ENCODE measurements at regions not wholly inside any gene's neighbourhood (a gene's known extent, or its start where the extent isn't known, plus 50 kb on each side); places are given as distances from the start of the nearest gene placed in this dataset.

DNA sequence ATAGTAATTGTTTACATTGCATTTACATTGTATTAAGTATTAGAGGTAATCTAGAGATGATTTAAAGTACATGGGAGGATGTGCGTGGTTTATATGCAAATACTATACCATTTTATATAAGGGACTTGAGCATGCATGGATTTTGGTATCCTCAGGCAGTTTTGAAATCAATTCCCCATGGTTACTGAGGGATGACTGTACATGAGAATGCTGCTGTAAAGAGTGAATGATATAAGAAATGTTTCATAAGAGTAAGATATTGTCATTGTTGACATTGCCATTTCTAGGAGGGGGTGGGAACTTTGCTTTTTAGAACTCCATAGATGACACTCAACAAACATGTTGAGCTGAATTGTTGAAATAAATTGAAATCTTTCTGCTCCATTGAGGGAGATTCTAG lies 185.0 kb downstream of the SEMA6A start:
- Mint-ChIP-seq H3K27me3 (no peaks in the 10 kb centered on the region), H3K27ac (no peak overlapping the region), H3K4me1 (peaks cover 0 to 4% (median 0%) of the 10 kb centered on the region in 3 donors), H3K36me3 (peaks cover 21% of the 10 kb centered on the region), H3K9me3 (peaks cover 2 to 11% (median 4%) of the 10 kb centered on the region in 3 donors), H3K4me3 (no peak overlapping the region)

DNA sequence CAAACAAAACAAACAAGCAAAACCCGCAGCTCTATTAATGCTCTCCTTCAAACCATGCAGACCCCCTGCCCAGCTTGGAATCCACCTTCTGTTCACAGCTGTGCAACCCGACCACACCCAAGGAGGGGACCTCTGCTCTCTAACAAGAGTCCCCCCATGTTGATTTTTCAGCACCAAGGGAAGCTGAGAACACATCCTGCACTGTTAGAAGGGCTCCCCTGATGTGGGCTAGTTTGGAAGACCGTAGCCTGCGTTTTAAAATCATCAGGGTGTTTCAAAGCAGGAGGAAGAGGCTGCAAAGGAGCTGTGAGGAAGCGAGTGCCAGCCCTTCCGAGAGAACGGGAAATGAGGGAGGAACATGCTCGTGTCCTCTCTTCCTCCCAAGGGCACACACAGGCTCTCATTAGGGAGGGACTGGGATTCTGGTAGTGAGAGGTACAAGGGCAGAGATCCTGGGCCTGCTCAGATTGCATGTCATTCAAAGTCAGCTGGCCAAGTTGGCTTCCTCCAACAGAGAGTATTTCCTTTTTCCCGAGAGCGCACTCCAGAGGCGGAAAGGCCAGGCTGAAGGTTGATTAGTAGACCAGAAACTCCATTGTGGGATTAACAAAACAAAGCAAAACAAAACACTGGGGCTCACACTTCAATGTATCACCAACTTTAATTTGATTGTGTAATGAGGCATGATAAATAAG lies 185.9 kb downstream of the SEMA6A start:
- Mint-ChIP-seq H3K27ac (no peak overlapping the region), H3K4me3 (no peak overlapping the region), H3K9me3 (peaks cover 2 to 11% (median 4%) of the 10 kb centered on the region in 3 donors), H3K27me3 (no peaks in the 10 kb centered on the region), H3K36me3 (peaks cover 25% of the 10 kb centered on the region), H3K4me1 (peaks cover 0 to 4% (median 0%) of the 10 kb centered on the region in 3 donors)

DNA sequence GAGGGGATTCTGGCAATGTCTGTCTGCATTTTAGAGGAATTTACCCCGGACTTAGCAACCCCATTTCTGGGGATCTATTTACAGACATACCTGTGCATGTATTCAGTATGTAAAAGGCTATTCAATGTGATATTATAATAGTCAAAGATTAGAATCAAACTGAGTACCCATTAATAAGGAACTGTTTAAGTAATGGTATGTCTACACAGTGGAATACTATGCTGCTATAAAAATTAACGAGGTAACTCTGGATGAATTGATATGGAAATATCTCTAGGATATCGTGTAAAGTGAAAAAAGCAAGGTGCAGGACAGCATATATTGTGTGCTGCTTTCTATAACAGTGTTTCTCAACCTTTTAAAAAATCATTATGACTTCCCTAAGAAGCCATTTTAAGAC lies 186.9 kb downstream of the SEMA6A start:
- Mint-ChIP-seq H3K27ac (no peak overlapping the region), H3K4me1 (peaks cover 0 to 4% (median 0%) of the 10 kb centered on the region in 3 donors), H3K36me3 (peaks cover 30% of the 10 kb centered on the region), H3K27me3 (no peaks in the 10 kb centered on the region), H3K9me3 (peaks cover 2 to 11% (median 4%) of the 10 kb centered on the region in 3 donors), H3K4me3 (no peak overlapping the region)

DNA sequence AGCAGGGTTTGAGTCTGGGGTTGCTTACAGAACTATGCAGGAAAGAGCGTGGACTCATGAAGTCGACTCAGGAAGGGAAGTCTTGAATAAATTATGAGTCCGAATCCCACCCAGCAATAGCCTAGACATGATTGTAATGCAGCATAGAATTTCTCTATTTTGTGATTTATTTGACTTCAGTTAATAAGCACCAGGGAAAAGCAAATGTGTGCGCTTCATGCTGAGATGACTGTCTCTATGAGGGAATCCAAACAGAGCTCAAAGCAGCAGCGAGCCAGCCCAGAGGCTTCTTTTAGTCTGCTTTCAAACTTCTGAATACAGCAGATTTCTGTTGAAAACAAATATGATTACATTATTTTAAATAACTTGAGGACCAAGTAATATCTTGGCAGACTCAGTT lies 188.0 kb downstream of the SEMA6A start:
- Mint-ChIP-seq H3K4me1 (peaks cover 0 to 2% (median 0%) of the 10 kb centered on the region in 3 donors), H3K27me3 (no peaks in the 10 kb centered on the region), H3K27ac (no peak overlapping the region), H3K36me3 (peaks cover 38% of the 10 kb centered on the region), H3K4me3 (no peak overlapping the region), H3K9me3 (peaks cover 2 to 11% (median 4%) of the 10 kb centered on the region in 3 donors)

DNA sequence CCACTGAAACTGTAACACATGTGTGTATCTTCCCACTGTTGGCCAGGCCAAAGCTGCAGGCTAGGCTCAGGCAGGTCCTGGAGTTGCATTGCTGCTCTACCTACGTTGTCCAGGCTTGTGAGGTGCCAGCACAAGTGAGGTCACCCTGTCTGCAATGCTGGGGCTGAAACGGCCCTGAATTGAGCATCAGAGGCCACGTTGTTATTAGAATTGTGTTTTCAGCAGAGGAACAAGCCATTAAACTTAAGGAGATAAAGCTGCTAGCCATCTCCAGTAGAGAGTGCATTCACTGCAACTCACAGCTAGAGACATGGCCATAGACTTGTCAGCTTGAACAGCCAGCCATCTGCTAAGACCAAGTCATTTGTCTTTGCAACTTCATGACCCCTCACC lies 191.8 kb downstream of the SEMA6A start:
- Mint-ChIP-seq H3K4me1 (no peaks in the 10 kb centered on the region), H3K4me3 (no peak overlapping the region), H3K36me3 (peaks cover 45% of the 10 kb centered on the region), H3K27me3 (no peaks in the 10 kb centered on the region), H3K9me3 (peaks cover 0 to 5% (median 0%) of the 10 kb centered on the region in 3 donors), H3K27ac (no peak overlapping the region)

DNA sequence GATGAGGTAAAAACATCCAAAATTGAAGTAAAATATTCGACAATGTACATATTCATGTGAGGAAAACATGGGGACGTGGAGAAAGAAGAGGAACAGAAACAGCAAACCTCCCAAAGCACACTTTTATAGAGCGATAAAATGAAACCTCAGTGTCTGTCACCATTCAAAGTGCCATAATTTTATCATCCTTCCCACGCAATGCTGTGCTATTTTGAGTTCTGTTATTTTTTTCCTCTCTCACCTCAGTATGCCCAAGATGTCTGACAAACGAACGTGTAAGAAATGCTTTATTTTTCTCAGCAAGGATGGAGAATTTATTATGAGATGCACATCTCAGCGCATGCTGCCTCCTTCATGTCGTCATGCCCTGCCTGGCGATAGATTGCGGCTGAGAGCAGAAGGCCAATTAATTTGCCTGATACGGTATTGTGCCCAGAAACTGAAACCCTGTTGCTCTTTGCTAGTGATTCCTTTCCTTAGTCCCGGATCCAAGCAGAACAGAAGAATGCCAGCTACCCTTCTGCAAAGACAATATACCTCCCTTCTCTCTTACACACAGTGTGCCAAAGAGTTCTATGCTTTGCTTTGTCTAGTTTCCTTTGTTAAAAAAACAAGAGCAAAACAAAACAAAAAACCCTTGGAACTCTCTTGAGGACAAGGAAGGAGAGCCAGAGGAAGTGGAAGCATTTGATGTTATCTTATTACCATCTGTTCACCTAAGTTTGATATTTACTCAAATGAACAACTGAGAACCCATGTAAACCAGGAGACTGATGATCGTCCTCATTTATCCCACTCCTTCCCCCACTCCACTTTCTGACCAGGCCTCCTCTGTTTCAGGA lies 192.4 kb downstream of the SEMA6A start:
- Mint-ChIP-seq H3K9me3 (no peaks in the 10 kb centered on the region), H3K27me3 (no peaks in the 10 kb centered on the region), H3K4me1 (no peaks in the 10 kb centered on the region), H3K27ac (no peak overlapping the region), H3K36me3 (peaks cover 45% of the 10 kb centered on the region), H3K4me3 (no peak overlapping the region)

DNA sequence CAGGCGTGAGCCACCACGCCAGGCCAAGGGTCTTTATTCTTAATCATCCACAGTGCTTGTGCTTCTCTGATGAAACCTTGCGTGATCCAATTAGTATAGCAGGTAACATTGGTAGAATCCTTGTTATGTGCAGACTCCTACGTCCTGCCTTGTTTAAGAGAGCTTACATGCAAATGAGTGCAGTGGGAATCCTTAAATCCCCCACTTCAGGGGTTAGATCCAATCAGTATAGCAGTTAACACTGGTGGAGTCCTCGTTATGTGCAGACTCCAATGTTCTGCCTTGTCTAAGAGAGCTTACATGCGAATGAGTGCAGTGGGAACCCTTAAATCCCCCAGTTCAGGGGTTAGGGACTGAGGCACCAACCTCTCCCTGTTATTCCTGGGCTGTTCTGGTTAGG lies 193.4 kb downstream of the SEMA6A start:
- H3K4me3 Mint-ChIP-seq: no peak overlapping the region
- no peaks in the 10 kb centered on the region for H3K4me1 Mint-ChIP-seq
- peaks cover 43% of the 10 kb centered on the region for H3K36me3 Mint-ChIP-seq
- H3K9me3 Mint-ChIP-seq: no peaks in the 10 kb centered on the region
- H3K27ac Mint-ChIP-seq: peak overlapping the region in 1 of 3 donors; percentile 76
- H3K27me3 Mint-ChIP-seq: no peaks in the 10 kb centered on the region

DNA sequence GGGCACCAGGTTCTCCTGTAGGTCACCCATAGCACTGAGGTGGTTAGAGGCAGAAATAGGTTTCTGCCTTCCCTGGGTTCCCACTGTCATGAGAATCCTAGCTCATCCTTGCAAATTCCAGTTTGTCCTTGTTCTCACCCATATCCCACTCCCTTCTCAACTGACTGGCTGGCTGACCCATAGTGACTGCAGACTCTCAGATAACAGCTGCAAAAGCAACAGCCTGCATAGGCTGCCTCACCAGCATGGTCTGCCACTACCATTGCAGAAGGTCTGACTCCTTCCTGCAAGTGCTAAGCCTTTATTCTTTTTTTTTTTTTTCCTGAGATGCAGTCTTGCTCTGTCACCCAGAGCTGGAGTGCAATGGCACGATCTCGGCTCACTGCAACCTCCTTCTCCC lies 194.0 kb downstream of the SEMA6A start:
- Mint-ChIP-seq H3K27me3 (no peaks in the 10 kb centered on the region), H3K4me1 (no peaks in the 10 kb centered on the region), H3K27ac (peak overlapping the region in 2 of 3 donors; percentile 71 to 76), H3K4me3 (no peak overlapping the region), H3K36me3 (peaks cover 40% of the 10 kb centered on the region), H3K9me3 (no peaks in the 10 kb centered on the region)

DNA sequence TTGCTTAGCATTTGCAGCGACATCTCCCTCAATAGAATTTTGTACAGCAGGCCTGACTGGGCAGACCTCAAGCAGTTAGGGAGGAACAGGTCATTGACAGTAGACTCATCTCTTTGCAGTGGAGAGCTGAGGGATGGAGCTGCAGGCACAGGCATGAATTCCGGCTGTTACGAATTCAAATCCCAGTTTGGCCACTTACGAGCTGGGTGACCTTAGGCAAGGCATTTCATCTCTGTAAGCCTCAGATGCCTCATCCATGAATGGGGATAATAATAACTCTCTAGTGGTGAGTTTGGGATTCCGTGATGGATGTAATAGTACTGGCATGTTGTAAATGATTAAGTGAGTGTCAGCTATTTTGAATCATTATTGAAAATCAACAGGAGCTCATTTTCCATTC lies 195.3 kb downstream of the SEMA6A start:
- no peak overlapping the region for H3K4me3 Mint-ChIP-seq
- H3K36me3 Mint-ChIP-seq: peaks cover 34% of the 10 kb centered on the region
- no peak overlapping the region for H3K27ac Mint-ChIP-seq
- no peaks in the 10 kb centered on the region for H3K9me3 Mint-ChIP-seq
- H3K4me1 Mint-ChIP-seq: no peaks in the 10 kb centered on the region
- no peaks in the 10 kb centered on the region for H3K27me3 Mint-ChIP-seq

DNA sequence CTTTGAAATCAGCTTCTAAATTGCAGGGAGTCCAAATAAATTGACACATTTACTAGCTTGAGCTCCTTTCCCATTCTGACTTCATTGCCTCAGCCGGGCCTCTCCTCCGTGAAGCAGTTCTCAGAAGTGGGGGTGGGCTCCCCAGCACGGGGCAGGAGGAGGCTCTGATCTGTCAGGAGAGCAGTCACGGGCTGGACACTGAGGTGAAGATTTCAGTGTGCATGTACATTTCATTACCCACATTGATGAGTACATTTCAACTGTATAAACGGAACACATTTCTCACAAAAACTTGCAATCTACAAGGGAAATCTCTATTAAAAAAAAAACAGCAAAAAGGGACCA lies 195.9 kb downstream of the SEMA6A start:
- no peak overlapping the region for H3K4me3 Mint-ChIP-seq
- peaks cover 31% of the 10 kb centered on the region for H3K36me3 Mint-ChIP-seq
- H3K27me3 Mint-ChIP-seq: no peaks in the 10 kb centered on the region
- no peak overlapping the region for H3K27ac Mint-ChIP-seq
- H3K4me1 Mint-ChIP-seq: no peaks in the 10 kb centered on the region
- no peaks in the 10 kb centered on the region for H3K9me3 Mint-ChIP-seq

DNA sequence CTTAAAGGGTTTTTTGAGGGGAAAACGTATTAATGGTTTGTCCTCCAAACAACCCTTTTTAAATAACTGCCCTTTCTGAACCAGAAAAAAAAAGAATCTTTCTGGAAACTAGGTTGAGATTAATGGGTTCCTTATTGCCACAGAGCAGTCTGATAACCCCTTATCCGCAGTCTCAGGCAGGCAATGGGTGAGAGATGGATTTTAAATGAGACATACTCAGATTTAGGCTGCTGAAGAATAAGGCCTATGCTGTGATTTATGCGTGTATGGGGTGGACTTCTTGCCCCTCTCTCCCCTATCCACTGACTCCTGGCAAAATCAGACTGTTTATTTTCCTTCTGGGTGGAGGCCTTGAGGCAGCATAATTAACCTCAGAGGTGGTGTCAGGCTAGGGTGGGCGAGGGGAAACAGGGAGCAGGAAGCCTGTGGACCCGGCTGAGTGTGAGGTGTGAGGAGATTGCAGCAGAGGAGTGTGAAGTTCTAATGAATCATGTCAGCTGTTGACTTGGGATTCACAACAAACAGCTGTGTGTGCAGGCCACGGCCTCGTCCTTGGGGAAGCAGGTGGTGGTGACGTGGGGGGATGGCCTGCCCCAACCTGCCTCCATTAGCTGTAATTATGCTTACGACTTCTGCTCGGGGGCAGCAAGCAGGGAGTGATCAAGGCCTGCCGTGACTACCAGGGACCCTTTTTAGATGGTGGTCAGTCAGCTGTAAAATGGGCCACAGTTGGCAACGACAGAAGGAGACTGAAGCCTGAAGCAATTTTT lies 196.4 kb downstream of the SEMA6A start:
- no peaks in the 10 kb centered on the region for H3K9me3 Mint-ChIP-seq
- H3K4me3 Mint-ChIP-seq: no peak overlapping the region
- H3K4me1 Mint-ChIP-seq: no peaks in the 10 kb centered on the region
- H3K36me3 Mint-ChIP-seq: peaks cover 28% of the 10 kb centered on the region
- no peaks in the 10 kb centered on the region for H3K27me3 Mint-ChIP-seq
- no peak overlapping the region for H3K27ac Mint-ChIP-seq

DNA sequence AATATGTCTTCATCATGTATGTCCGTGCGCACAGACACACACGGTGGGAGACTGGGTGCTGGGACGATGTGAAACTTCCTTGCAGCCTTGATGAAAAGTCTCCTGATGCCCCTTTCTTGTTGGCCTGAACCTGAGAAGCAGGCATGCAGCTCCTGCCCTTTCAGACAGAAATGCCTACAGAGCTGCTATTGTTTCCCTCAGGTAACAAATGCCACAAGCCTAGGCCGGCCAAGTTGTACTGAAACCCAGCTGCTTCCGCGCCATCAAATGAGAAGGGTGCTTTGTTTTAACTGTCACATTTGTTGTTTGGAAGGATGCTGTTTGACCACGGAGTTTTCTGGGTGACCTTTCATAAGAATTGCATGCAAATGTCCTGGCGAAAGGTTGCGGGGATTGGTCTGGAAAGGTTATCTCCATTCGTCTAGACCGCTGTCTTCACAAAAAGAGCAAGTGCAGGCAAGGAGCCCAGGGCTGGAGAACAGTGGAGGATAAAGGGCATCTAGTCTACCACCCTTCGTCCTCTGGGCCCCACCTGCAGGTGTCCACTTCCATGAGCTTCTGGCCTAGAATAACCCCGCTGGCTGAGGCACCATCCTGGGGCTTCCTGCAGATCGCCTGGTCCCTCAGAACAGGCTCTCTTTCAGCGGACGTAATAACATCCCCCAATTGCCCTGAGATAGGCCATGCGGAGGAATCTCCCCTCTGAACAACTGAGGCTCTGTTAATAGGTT lies 197.2 kb downstream of the SEMA6A start:
- Mint-ChIP-seq H3K9me3 (no peaks in the 10 kb centered on the region), H3K4me3 (no peak overlapping the region)

DNA sequence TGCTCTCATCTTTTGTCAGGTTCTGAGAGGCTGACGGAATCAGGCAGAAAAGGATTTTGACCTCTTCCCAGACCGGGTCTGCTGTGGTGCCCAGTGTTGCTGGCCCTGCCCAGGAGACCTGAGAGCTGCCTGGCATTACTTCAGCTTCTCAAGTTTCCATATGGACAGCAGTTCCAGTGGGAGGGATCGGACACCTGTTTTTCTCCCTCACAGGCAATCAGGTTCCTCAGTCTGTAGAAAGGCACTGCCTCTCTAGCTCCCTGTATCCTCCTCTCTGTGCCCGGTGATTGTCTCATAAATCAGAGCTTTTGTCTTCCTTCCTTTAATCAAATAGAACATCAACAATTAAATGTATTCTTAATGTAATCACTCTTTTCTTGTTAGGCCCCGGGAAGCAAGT lies 198.7 kb downstream of the SEMA6A start:
- Mint-ChIP-seq H3K4me1 (no peaks in the 10 kb centered on the region), H3K9me3 (no peaks in the 10 kb centered on the region), H3K27me3 (no peaks in the 10 kb centered on the region), H3K4me3 (no peak overlapping the region), H3K36me3 (peaks cover 17% of the 10 kb centered on the region), H3K27ac (no peak overlapping the region)

More for the DNA sequence above, 197.2 kb downstream of the SEMA6A start:
- Mint-ChIP-seq H3K4me1 (no peaks in the 10 kb centered on the region), H3K27ac (no peak overlapping the region), H3K27me3 (no peaks in the 10 kb centered on the region), H3K36me3 (peaks cover 24% of the 10 kb centered on the region)

DNA sequence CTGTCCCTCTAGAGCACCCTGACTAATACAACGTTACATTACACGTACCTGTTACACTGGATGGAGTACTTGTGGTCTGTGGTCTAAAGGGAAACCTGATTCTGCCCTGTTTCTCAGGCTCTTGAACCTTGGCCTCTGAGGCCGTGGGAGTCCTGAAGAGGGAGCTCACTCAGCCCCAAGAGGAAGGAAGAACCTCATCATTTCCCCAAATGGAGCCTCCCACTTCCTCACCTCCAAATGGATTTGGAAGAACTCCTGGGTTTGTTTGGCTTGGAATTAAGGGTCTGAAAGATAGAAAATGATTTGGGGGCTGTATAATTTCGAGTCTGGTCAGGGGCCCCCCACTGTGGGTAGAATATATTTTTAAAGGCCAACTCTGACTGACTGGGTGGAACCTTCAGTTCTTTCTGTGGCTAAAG lies 200.2 kb downstream of the SEMA6A start:
- H3K36me3 Mint-ChIP-seq: peaks cover 17% of the 10 kb centered on the region
- peaks cover 0 to 3% (median 0%) of the 10 kb centered on the region in 3 donors for H3K4me1 Mint-ChIP-seq
- H3K27ac Mint-ChIP-seq: no peak overlapping the region
- no peak overlapping the region for H3K4me3 Mint-ChIP-seq
- no peaks in the 10 kb centered on the region for H3K9me3 Mint-ChIP-seq
- H3K27me3 Mint-ChIP-seq: no peaks in the 10 kb centered on the region

Data from IgD-negative memory B cell (primary cell).